DND-41 (cell line): ENCODE measurements at regions not wholly inside any gene's neighbourhood (a gene's known extent, or its start where the extent isn't known, plus 50 kb on each side); places are given as distances from the start of the nearest gene placed in this dataset.

Experiments
- ATAC-seq: fragments of 200-7000 bp; cut with Tn5 transposase; 3 replicates; pipeline ENCODE4 v1.9.1; 2021; ENCODE audit warnings: low read depth; ENCODE audit not compliant: insufficient read depth
- DNase-seq: peaks from one replicate; pipeline ENCODE4 v3.0.0-alpha.2; 2020
- H2AFZ ChIP-seq: 2 replicates; pipeline ENCODE4 v1.6.0; 2012; ENCODE audit warnings: low read depth, low read length
- H3K27ac ChIP-seq: 2 replicates; pipeline ENCODE4 v1.5.1; 2012; ENCODE audit warnings: low read length, inconsistent platforms
- H3K27me3 ChIP-seq: fragments of 200-600 bp; sonication (generic); 2 replicates; pipeline ENCODE4 v1.6.0; 2012; ENCODE audit warnings: low read length, mild to moderate bottlenecking, inconsistent platforms; ENCODE audit not compliant: insufficient read depth, poor library complexity
- H3K36me3 ChIP-seq: 2 replicates; pipeline ENCODE4 v1.5.1; 2012; ENCODE audit warnings: low read length, inconsistent platforms; ENCODE audit not compliant: insufficient read depth
- H3K4me1 ChIP-seq: 2 replicates; pipeline ENCODE4 v1.5.1; 2012; ENCODE audit warnings: mild to moderate bottlenecking, low read length; ENCODE audit not compliant: insufficient read depth
- H3K4me2 ChIP-seq: 2 replicates; pipeline ENCODE4 v1.6.0; 2012; ENCODE audit warnings: mild to moderate bottlenecking, moderate library complexity, low read length, inconsistent platforms; ENCODE audit not compliant: insufficient read depth
- H3K4me3 ChIP-seq, 2 experiments: fragments of 200-600 bp in 1 of 2; shearing (Covaris generic) in 1 of 2; 2 replicates each; pipeline ENCODE4 v1.5.1; 2012 to 2016; ENCODE audit warnings: inconsistent platforms in 2 of 2, low read length in 2 of 2, mild to moderate bottlenecking in 2 of 2, low read depth in 1 of 2, moderate library complexity in 1 of 2
- H3K79me2 ChIP-seq: 2 replicates; pipeline ENCODE4 v1.6.0; 2012; ENCODE audit warnings: low read length, inconsistent platforms; ENCODE audit not compliant: insufficient read depth
- H3K9ac ChIP-seq: 2 replicates; pipeline ENCODE4 v1.6.0; 2012; ENCODE audit warnings: low read depth, mild to moderate bottlenecking, inconsistent platforms, low read length, moderate library complexity
- H3K9me3 ChIP-seq: 2 replicates; pipeline ENCODE4 v1.5.1; 2012; ENCODE audit warnings: low read length, moderate library complexity, mild to moderate bottlenecking, inconsistent platforms; ENCODE audit not compliant: insufficient read depth, severe bottlenecking
- H4K20me1 ChIP-seq: 2 replicates; pipeline ENCODE4 v1.6.0; 2012; ENCODE audit warnings: low read length; ENCODE audit not compliant: insufficient read depth
- CTCF ChIP-seq: IDR thresholded peaks from 2 replicates; pipeline ENCODE4 v1.5.1; 2012; ENCODE audit warnings: borderline replicate concordance, low read length, moderate library complexity, mild to moderate bottlenecking; ENCODE audit not compliant: poor library complexity, severe bottlenecking; ENCODE audit errors: extremely low read depth
- EZH2 ChIP-seq: IDR thresholded peaks from 3 replicates; pipeline ENCODE4 v1.6.1; 2012; ENCODE audit warnings: borderline replicate concordance, low read depth, mild to moderate bottlenecking, moderate library complexity, low read length, inconsistent platforms; ENCODE audit not compliant: severe bottlenecking

- H3K79me2 ChIP-seq: no peaks in the 10 kb centered on the region
- H3K9me3 ChIP-seq: no peaks in the 10 kb centered on the region
- H3K27me3 ChIP-seq: no peaks in the 10 kb centered on the region
- ATAC-seq (no peak), DNase-seq (no peak)
- H3K36me3 ChIP-seq: no peaks in the 10 kb centered on the region
- H2AFZ ChIP-seq: no peak overlapping the region
- H3K4me2 ChIP-seq: no peak overlapping the region
- H3K4me1 ChIP-seq: no peaks in the 10 kb centered on the region
- H3K9ac ChIP-seq: no peak overlapping the region
- TF ChIP-seq EZH2 (no peak), CTCF (no peak)
- H3K4me3 ChIP-seq: no peak overlapping the region
- no peaks in the 10 kb centered on the region for H4K20me1 ChIP-seq
- H3K27ac ChIP-seq: no peak overlapping the region
Observed at GRCh38 chr13:88112526-88112925, 441.4 kb downstream of the SLITRK5 start.

GRCh38 chr13:88115976-88116375, 444.8 kb downstream of the SLITRK5 start:
- Histone ChIP-seq H3K36me3 (no peaks in the 10 kb centered on the region), H3K9me3 (no peaks in the 10 kb centered on the region), H3K4me3 (no peak overlapping the region), H3K79me2 (no peaks in the 10 kb centered on the region), H2AFZ (no peak overlapping the region), H4K20me1 (no peaks in the 10 kb centered on the region), H3K4me2 (no peak overlapping the region), H3K9ac (no peak overlapping the region), H3K4me1 (no peaks in the 10 kb centered on the region), H3K27ac (no peak overlapping the region), H3K27me3 (no peaks in the 10 kb centered on the region)
- DNase-seq (no peak), ATAC-seq (no peak)
- TF ChIP-seq CTCF (no peak), EZH2 (no peak)

- H3K9me3 ChIP-seq: peaks cover 2% of the 10 kb centered on the region
- no peak for TF ChIP-seq EZH2
- no peak for TF ChIP-seq CTCF
- H3K79me2 ChIP-seq: no peaks in the 10 kb centered on the region
- no peak overlapping the region for H3K27ac ChIP-seq
- no peak overlapping the region for H3K9ac ChIP-seq
- no peak for ATAC-seq
- DNase-seq: no peak
- no peaks in the 10 kb centered on the region for H4K20me1 ChIP-seq
- no peak overlapping the region for H3K4me3 ChIP-seq
- no peak overlapping the region for H3K4me2 ChIP-seq
- no peaks in the 10 kb centered on the region for H3K4me1 ChIP-seq
- no peaks in the 10 kb centered on the region for H3K36me3 ChIP-seq
- H2AFZ ChIP-seq: no peak overlapping the region
- no peaks in the 10 kb centered on the region for H3K27me3 ChIP-seq
Observed at GRCh38 chr13:88118952-88119351, 447.8 kb downstream of the SLITRK5 start.

- H3K4me3 ChIP-seq: no peak overlapping the region
- DNase-seq: no peak
- H2AFZ ChIP-seq: no peak overlapping the region
- no peak overlapping the region for H3K9ac ChIP-seq
- no peak overlapping the region for H3K27ac ChIP-seq
- H3K79me2 ChIP-seq: no peaks in the 10 kb centered on the region
- H3K4me2 ChIP-seq: no peak overlapping the region
- no peak for ATAC-seq
- no peaks in the 10 kb centered on the region for H4K20me1 ChIP-seq
- no peaks in the 10 kb centered on the region for H3K36me3 ChIP-seq
- no peak for TF ChIP-seq CTCF
- TF ChIP-seq EZH2: no peak
- H3K27me3 ChIP-seq: no peaks in the 10 kb centered on the region
- peaks cover 2% of the 10 kb centered on the region for H3K9me3 ChIP-seq
- no peaks in the 10 kb centered on the region for H3K4me1 ChIP-seq
Observed at GRCh38 chr13:88124142-88124541, 453.0 kb downstream of the SLITRK5 start.
